IMR-90 (cell line): ENCODE measurements at regions not wholly inside any gene's neighbourhood (a gene's known extent, or its start where the extent isn't known, plus 50 kb on each side); places are given as distances from the start of the nearest gene placed in this dataset.

Experiments used
- ATAC-seq: fragments of 200-7000 bp; cut with Tn5 transposase; 2 replicates; pipeline ENCODE4 v1.9.1; 2020; ENCODE audit warnings: low read depth, mild to moderate bottlenecking, moderate library complexity
- BruUV-seq: library from RNA; stranded (reverse); fragments of 400-500 nt; replicated peaks from 2 replicates; lab custom pipeline; 2021; lab: Mats Ljungman, UMichigan
- CTCF ChIA-PET: fragments of 300-600 bp; formaldehyde crosslinking; extraction: SDS; loops from one replicate; lab custom pipeline; 2021; ENCODE audit warnings: antibody characterized with exemption; lab: Yijun Ruan, JAX
- POLR2A ChIA-PET: fragments of 300-600 bp; sonication (Branson Sonifier 250); formaldehyde crosslinking; loops from one replicate; lab custom pipeline; 2022; ENCODE audit warnings: antibody characterized with exemption; ENCODE audit not compliant: unreplicated experiment; lab: Charles Lee
- DNase-seq: peaks from one replicate; pipeline ENCODE4 v3.0.0; 2013
- H2AFZ ChIP-seq: replicated peaks from 2 replicates; pipeline ENCODE3; 2013; ENCODE audit warnings: low read length, mild to moderate bottlenecking; ENCODE audit not compliant: poor library complexity
- H2AK5ac ChIP-seq: 2 replicates; pipeline ENCODE4 v1.6.1; 2013; ENCODE audit warnings: low read depth, low read length, inconsistent platforms
- H2AK9ac ChIP-seq: replicated peaks from 2 replicates; pipeline ENCODE3; 2013; ENCODE audit warnings: mild to moderate bottlenecking, low read depth, low read length, moderate library complexity; ENCODE audit not compliant: poor library complexity
- H2BK120ac ChIP-seq: 2 replicates; pipeline ENCODE4 v1.6.1; 2013; ENCODE audit warnings: low read depth, low read length, inconsistent platforms
- H2BK15ac ChIP-seq: 3 replicates; pipeline ENCODE4 v1.6.1; 2013; ENCODE audit warnings: low read depth, low read length, inconsistent platforms
- H2BK20ac ChIP-seq: 2 replicates; pipeline ENCODE4 v1.6.1; 2013; ENCODE audit warnings: low read depth, mild to moderate bottlenecking, inconsistent platforms, low read length, moderate library complexity
- H2BK5ac ChIP-seq: 2 replicates; pipeline ENCODE4 v1.6.1; 2013; ENCODE audit warnings: mild to moderate bottlenecking, low read depth, low read length, inconsistent platforms; ENCODE audit not compliant: poor library complexity, severe bottlenecking
- H3K14ac ChIP-seq: replicated peaks from 2 replicates; pipeline ENCODE4 v1.6.1; 2013; ENCODE audit warnings: low read depth, low read length, inconsistent platforms
- H3K18ac ChIP-seq: 2 replicates; pipeline ENCODE4 v1.6.1; 2013; ENCODE audit warnings: low read depth, low read length, control low read depth
- H3K23ac ChIP-seq: 2 replicates; pipeline ENCODE4 v1.6.1; 2013; ENCODE audit warnings: low read depth, low read length, inconsistent platforms
- H3K27ac ChIP-seq: 2 replicates; pipeline ENCODE4 v1.5.1; 2013; ENCODE audit warnings: mild to moderate bottlenecking, control low read depth, low read length; ENCODE audit not compliant: insufficient read depth
- H3K27me3 ChIP-seq: 2 replicates; pipeline ENCODE4 v1.6.1; 2013; ENCODE audit warnings: low read length; ENCODE audit not compliant: control insufficient read depth, insufficient read depth
- H3K36me3 ChIP-seq: 2 replicates; pipeline ENCODE4 v1.6.1; 2013; ENCODE audit warnings: low read length, mixed read lengths; ENCODE audit not compliant: control insufficient read depth, insufficient read depth
- H3K4ac ChIP-seq: 2 replicates; pipeline ENCODE4 v1.6.1; 2013; ENCODE audit warnings: low read depth, low read length, inconsistent platforms
- H3K4me1 ChIP-seq: 2 replicates; pipeline ENCODE4 v1.6.1; 2013; ENCODE audit warnings: low read length, mixed read lengths; ENCODE audit not compliant: control insufficient read depth, insufficient read depth
- H3K4me2 ChIP-seq: 2 replicates; pipeline ENCODE4 v1.6.1; 2013; ENCODE audit warnings: low read depth, mild to moderate bottlenecking, control low read depth, low read length, moderate library complexity
- H3K4me3 ChIP-seq: 2 replicates; pipeline ENCODE4 v1.5.1; 2013; ENCODE audit warnings: low read depth, mild to moderate bottlenecking, control low read depth, low read length, moderate library complexity; ENCODE audit not compliant: insufficient read depth
- H3K56ac ChIP-seq: 2 replicates; pipeline ENCODE4 v1.6.1; 2013; ENCODE audit warnings: low read length, inconsistent platforms; ENCODE audit not compliant: insufficient read depth; ENCODE audit errors: extremely low read depth
- H3K79me1 ChIP-seq, 2 experiments: 2 replicates each; pipeline ENCODE4 v1.6.1; 2013; ENCODE audit warnings: low read length in 2 of 2, inconsistent platforms in 1 of 2, low read depth in 1 of 2
- H3K9ac ChIP-seq: 2 replicates; pipeline ENCODE4 v1.6.1; 2013; ENCODE audit warnings: low read depth, low read length, control low read depth
- H3K9me1 ChIP-seq: 2 replicates; pipeline ENCODE4 v1.6.1; 2013; ENCODE audit warnings: low read length, inconsistent platforms; ENCODE audit not compliant: insufficient read depth
- H3K9me3 ChIP-seq: 2 replicates; pipeline ENCODE4 v1.6.1; 2013; ENCODE audit warnings: low read length; ENCODE audit not compliant: control insufficient read depth, insufficient read depth
- H4K20me1 ChIP-seq: 2 replicates; pipeline ENCODE4 v1.6.1; 2013; ENCODE audit warnings: low read length, inconsistent platforms; ENCODE audit not compliant: insufficient read depth
- H4K5ac ChIP-seq: 2 replicates; pipeline ENCODE4 v1.6.1; 2013; ENCODE audit warnings: mild to moderate bottlenecking, low read depth, low read length, control low read depth
- H4K8ac ChIP-seq, 2 experiments: 2 replicates each; pipeline ENCODE4 v1.6.1; 2013; ENCODE audit warnings: low read depth in 2 of 2, low read length in 2 of 2, control low read depth in 1 of 2, inconsistent platforms in 1 of 2
- H4K91ac ChIP-seq: 2 replicates; pipeline ENCODE4 v1.6.1; 2013; ENCODE audit warnings: low read depth, low read length, inconsistent platforms; ENCODE audit not compliant: insufficient read depth
- BHLHE40 ChIP-seq: fragments of 150-350 bp; IDR thresholded peaks from 2 replicates; pipeline ENCODE4 v1.6.1; 2016; ENCODE audit warnings: mild to moderate bottlenecking, low read depth, low read length
- CEBPB ChIP-seq: IDR thresholded peaks from 2 replicates; pipeline ENCODE4 v1.6.1; 2012; ENCODE audit warnings: low read depth, low read length, improper control_type of control experiment
- CHD1 ChIP-seq: IDR thresholded peaks from 2 replicates; pipeline ENCODE4 v1.6.1; 2012; ENCODE audit warnings: low read depth, low read length, improper control_type of control experiment
- CTCF ChIP-seq: conservative IDR thresholded peaks from 2 replicates; pipeline ENCODE4 v1.5.1; 2012; ENCODE audit warnings: mild to moderate bottlenecking, low read depth, low read length, improper control_type of control experiment
- ELK1 ChIP-seq: fragments of 150-350 bp; IDR thresholded peaks from 2 replicates; pipeline ENCODE4 v1.6.1; 2016; ENCODE audit warnings: low read depth, mild to moderate bottlenecking, low read length, moderate library complexity, borderline replicate concordance
- MAFK ChIP-seq: IDR thresholded peaks from 2 replicates; pipeline ENCODE4 v1.6.1; 2012; ENCODE audit warnings: low read depth, low read length, improper control_type of control experiment
- MAZ ChIP-seq: IDR thresholded peaks from 2 replicates; pipeline ENCODE4 v1.6.1; 2012; ENCODE audit warnings: low read depth, mild to moderate bottlenecking, low read length, improper control_type of control experiment, moderate library complexity, borderline replicate concordance
- MXI1 ChIP-seq: IDR thresholded peaks from 2 replicates; pipeline ENCODE4 v1.6.1; 2012; ENCODE audit warnings: low read depth, mild to moderate bottlenecking, low read length, moderate library complexity, borderline replicate concordance
- NFE2L2 ChIP-seq: fragments of 150-350 bp; IDR thresholded peaks from 2 replicates; pipeline ENCODE4 v1.6.1; 2016; ENCODE audit warnings: low read depth, mild to moderate bottlenecking, low read length
- POLR2A ChIP-seq: IDR thresholded peaks from 2 replicates; pipeline ENCODE4 v1.6.1; 2012; ENCODE audit warnings: mild to moderate bottlenecking, low read depth, low read length
- RAD21 ChIP-seq: IDR thresholded peaks from 2 replicates; pipeline ENCODE4 v1.6.1; 2012; ENCODE audit warnings: low read length, improper control_type of control experiment
- RCOR1 ChIP-seq: IDR thresholded peaks from 2 replicates; pipeline ENCODE4 v1.6.1; 2012; ENCODE audit warnings: mild to moderate bottlenecking, low read length, improper control_type of control experiment; ENCODE audit not compliant: insufficient replicate concordance
- RFX5 ChIP-seq: IDR thresholded peaks from 2 replicates; pipeline ENCODE4 v1.8.0; 2012; ENCODE audit warnings: low read depth, mild to moderate bottlenecking, low read length, moderate library complexity
- SMC3 ChIP-seq: fragments of 150-350 bp; IDR thresholded peaks from 2 replicates; pipeline ENCODE4 v1.6.1; 2016; ENCODE audit warnings: low read depth, mild to moderate bottlenecking, antibody characterized with exemption, low read length, moderate library complexity
- WGBS, 2 experiments: methylation state at CpG; one replicate each; pipeline versions ENCODE4 v1.1.5 to v1.1.7; 2013; ENCODE audit warnings: missing lambda C conversion rate in 2 of 2; ENCODE audit not compliant: insufficient read length in 1 of 2; ENCODE audit errors: extremely low coverage in 2 of 2; 5-methylcytosine and 5-hydroxymethylcytosine counted together
- dilution Hi-C: fragments of 300-500 bp; cut with HindIII; formaldehyde crosslinking; loops from one replicate; pipeline ENCODE4 v1.14.3; 2018; ENCODE audit warnings: low sequenced_read_pairs; ENCODE audit not compliant: unreplicated experiment
- in situ Hi-C: fragments of 300-500 bp; cut with MboI; formaldehyde crosslinking; loops from 3 replicates; pipeline ENCODE4 v1.14.3; 2019; ENCODE audit warnings: low sequenced_read_pairs, inconsistent platforms, mixed read lengths
- intact Hi-C: fragments of 100-400 bp; cut with micrococcal nuclease; formaldehyde crosslinking; loops from 2 replicates; pipeline ENCODE4 v1.10.0; 2022
- TF ChIP-seq, protein P1 (sequence below): fragments of 150-350 bp; IDR thresholded peaks from 2 replicates; pipeline ENCODE4 v1.6.1; 2017; ENCODE audit warnings: mild to moderate bottlenecking, antibody characterized with exemption, low read length, low read depth

- no peak overlapping the region for H2BK120ac ChIP-seq
- H3K18ac ChIP-seq, result no peak overlapping the region
- peaks cover 12% of the 10 kb centered on the region for H3K27me3 ChIP-seq
- no peak overlapping the region for H3K56ac ChIP-seq
- intact Hi-C loops, result no loop called here
- H4K8ac ChIP-seq, result no peak overlapping the region
- in situ Hi-C loops, result no loop called here
- no peak overlapping the region for H2BK5ac ChIP-seq
- dilution Hi-C loops, result no loop called here
- WGBS, 2 experiments, result no CpG with 5 or more reads among the region's 2 CpGs
- H3K9ac ChIP-seq, result no peak overlapping the region
- H2AK5ac ChIP-seq, result no peak overlapping the region
- H2AFZ ChIP-seq, result no peak overlapping the region
- H3K36me3 ChIP-seq, result no peaks in the 10 kb centered on the region
- H2BK15ac ChIP-seq, result no peak overlapping the region
- no TSS peak for BruUV-seq
- H4K5ac ChIP-seq, result no peak overlapping the region
- no peak overlapping the region for H3K14ac ChIP-seq
- H3K9me3 ChIP-seq, result no peaks in the 10 kb centered on the region
- H3K4me2 ChIP-seq, result no peak overlapping the region
- H4K20me1 ChIP-seq, result no peaks in the 10 kb centered on the region
- no peaks in the 10 kb centered on the region for H3K4me1 ChIP-seq
- ChIA-PET POLR2A (no interaction called here), CTCF (interaction anchor here (0.7 kb wide), 1 partner anchor 172 kb away, joined by 3 read pairs; no protein-coding TSS in a partner anchor)
- H3K4ac ChIP-seq, result no peak overlapping the region
- ATAC-seq (no peak), DNase-seq (no peak)
- no peaks in the 10 kb centered on the region for H3K79me1 ChIP-seq
- no peaks in the 10 kb centered on the region for H3K9me1 ChIP-seq
- H4K91ac ChIP-seq, result no peak overlapping the region
- no peak overlapping the region for H2BK20ac ChIP-seq
- no peak overlapping the region for H3K4me3 ChIP-seq
- no peak overlapping the region for H3K27ac ChIP-seq
- no peak overlapping the region for H2AK9ac ChIP-seq
- no peak overlapping the region for H3K23ac ChIP-seq
- TF ChIP-seq RAD21, result no peak
- no peak for TF ChIP-seq CHD1
- no peak for TF ChIP-seq POLR2A
- TF ChIP-seq ELK1, result no peak
- no peak for TF ChIP-seq MXI1
- no peak for TF ChIP-seq MAFK
- TF ChIP-seq MAZ, result no peak
- TF ChIP-seq NFE2L2, result no peak
- TF ChIP-seq RCOR1, result no peak
- TF ChIP-seq SMC3, result no peak
- no peak for TF ChIP-seq RFX5
- no peak for TF ChIP-seq CTCF
- TF ChIP-seq, protein P1, sequence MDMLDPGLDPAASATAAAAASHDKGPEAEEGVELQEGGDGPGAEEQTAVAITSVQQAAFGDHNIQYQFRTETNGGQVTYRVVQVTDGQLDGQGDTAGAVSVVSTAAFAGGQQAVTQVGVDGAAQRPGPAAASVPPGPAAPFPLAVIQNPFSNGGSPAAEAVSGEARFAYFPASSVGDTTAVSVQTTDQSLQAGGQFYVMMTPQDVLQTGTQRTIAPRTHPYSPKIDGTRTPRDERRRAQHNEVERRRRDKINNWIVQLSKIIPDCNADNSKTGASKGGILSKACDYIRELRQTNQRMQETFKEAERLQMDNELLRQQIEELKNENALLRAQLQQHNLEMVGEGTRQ, result no peak
- TF ChIP-seq BHLHE40, result no peak
- TF ChIP-seq CEBPB, result no peak
Observed at GRCh38 chr12:53860426-53861345, 77.9 kb upstream of the HOXC13 start.
